NCI-H2029 (cell line): ENCODE measurements at regions not wholly inside any gene's neighbourhood (a gene's known extent, or its start where the extent isn't known, plus 50 kb on each side); places are given as distances from the start of the nearest gene placed in this dataset.
"Not testable (repeated sequence)": the region's sequence is repeated elsewhere in the genome, so short reads cannot be mapped to it uniquely, and the experiment has no call there.

ENCODE experiments used
- DNase-seq: peaks from one replicate; lab custom pipeline; 2025; lab: John Stamatoyannopoulos, UW

DNA sequence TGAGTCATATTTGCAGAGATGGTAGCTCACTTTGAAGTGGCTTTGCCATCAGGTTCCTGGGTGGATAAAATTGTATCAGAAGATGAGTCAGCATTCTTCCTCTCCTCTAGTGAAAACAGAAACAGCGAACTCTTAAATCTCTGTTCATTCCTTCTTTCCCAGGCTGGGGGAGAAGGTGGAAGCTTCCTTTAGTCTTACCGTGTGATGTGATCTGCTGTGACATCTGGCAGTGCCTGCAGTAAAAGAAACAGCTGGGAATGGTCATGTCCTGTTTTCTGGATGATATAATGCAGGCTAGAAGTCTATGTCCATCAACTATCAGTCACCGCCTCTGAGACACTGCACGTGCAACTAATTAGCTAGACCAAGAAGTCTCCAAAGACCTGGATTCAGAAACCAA is 171.6 kb downstream of the VAPA start:
- no peak for DNase-seq

DNA sequence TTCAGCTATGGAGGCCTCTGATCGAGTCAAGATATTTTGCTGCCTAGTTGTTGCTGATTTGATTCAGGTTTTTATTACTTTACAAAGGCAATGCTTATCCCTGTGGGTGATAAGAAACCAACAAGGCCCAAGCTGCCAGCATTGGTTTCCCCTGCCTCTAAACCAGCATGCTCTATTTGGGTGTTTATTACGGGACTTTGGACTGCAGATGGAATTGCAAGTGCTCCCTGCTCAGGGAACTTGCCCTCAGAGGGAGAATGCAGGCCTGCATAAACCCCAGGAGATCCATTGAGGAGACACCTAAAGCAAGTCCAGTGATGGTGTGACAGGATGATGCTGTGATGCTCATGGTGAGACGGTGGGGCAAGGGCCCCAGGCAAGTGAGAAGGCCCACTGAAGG is 172.1 kb downstream of the VAPA start:
- DNase-seq, result no peak

DNA sequence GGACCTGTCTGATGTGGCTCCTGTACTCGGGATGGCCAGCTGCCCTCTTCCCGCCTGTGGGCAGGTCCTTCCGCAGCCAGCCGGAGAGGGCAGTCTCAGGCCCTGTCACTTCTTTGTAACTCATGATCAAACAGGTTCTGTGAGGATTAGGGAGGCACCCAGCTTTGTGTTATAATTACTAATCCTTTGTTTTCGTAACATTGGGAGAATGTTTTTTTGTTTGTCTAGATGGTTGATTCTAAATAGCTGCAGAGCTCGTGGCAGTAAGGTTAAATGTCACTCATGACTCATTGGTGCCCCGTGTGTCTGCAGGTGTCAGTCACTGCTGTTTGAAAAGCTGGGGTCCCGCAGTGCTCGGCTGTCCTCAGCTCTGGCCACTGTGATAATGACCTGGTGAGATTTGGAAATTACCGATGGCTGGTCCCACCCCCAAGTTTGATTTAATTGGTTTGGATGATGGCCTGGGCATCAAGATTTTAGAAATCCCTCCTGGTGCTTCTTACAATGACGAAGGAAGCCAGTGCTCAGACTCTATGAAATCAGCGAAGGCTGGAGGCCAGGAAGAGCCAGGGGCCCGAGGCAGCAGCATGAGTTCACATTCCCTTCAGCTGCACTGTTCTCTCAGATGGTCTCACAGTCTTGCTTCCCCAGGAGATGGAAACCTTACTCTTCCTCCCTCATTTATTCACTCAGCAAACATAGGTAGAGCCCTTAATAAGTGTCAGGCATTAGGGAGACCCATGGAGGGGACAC is 172.8 kb downstream of the VAPA start:
- DNase-seq, result no peak

DNA sequence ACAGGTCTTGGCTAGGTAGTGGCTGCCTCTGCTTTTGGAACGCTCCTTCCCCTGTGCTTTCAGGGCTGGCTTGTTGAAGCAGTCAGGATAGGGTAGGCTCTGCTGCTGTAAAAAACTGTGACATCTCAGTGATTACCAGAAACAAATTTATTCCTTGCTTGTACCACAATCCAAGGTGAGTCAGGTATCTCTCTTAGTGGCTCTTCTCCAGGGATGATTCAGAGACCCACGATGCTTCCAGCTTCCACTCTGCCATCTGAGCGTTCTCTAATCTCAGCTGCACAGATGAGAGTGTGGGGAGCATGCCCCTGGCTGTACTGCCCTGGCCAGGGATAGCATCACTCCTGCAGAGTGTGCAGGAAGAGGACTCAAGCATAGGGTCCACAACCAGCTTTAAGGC is 174.9 kb downstream of the VAPA start:
- no peak for DNase-seq

DNA sequence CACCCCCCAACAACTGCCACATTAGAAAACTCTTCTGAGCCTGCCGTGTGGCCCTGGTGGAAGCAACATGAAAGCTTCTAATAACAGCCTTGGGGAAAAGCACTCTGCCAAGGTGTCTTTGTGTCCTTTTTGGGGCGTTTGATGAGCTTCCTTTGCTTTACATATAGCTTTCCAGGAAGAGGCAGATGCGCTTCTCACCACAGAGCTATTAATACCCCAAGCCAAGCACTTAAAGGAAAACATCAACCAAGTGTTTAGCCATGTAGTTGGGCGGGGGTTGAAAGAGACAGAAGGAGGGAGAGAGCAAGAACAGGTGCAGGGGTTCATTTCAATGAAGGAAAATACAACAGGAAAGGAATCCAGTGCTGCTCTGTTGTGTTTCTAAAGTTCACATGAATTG is 176.1 kb downstream of the VAPA start:
- no peak for DNase-seq

DNA sequence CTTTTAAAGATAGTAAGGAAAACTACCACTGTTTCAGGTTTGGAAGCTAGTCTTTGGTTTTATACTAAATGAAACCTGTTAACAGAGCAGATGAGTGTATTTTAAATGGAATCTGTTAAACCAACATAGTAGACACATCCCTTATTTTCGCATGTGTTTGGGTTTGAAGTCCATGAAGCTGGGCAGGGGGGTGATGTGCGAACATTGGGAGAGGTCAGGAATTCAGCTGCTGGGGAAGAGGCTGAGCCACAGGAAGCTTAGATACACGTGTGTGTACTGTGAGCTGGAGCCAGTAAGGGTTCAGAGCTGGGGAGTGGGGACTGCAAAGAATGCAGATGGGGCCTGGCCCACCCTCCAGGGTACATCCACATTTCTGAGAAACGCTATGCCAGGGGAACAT is 176.9 kb downstream of the VAPA start:
- DNase-seq, result no peak

DNA sequence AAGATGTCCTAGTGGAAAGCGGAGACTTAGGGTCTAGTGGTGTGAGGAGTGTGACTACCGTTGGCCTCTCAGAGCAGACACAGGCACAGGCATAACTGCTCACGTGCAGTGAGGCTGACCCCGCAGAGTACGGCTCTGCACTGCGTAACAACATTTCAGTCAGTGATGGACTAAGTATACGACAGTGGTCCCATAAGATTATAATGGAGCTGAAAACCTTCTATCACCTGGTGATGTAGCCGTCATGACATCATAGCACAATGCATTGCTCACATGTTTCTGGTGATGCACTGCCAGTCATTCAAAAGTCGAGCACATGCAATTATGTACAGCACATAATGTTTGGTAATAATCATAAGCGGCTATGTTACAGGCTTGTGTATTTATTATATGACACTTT is 179.6 kb downstream of the VAPA start:
- DNase-seq, result no peak

DNA sequence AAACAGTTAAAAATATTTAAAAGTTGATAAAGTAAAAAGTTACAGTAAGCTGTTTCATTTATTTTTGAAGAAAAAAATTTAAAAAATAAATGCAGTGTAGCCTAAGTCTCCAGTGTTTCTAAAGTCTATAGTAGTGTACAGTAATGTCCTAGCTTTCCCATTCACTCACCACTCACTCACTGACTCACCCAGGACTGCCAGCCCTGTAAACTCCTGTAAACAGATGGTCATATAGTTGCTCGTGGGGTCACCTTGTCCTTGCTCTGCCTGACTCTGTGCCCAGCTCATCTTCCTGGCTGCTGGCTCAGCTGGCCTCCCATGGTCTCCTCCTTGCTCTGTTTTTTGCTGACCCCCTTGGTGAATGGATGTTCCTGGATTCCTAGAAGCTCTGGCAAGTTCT is 180.3 kb downstream of the VAPA start:
- DNase-seq, result no peak

DNA sequence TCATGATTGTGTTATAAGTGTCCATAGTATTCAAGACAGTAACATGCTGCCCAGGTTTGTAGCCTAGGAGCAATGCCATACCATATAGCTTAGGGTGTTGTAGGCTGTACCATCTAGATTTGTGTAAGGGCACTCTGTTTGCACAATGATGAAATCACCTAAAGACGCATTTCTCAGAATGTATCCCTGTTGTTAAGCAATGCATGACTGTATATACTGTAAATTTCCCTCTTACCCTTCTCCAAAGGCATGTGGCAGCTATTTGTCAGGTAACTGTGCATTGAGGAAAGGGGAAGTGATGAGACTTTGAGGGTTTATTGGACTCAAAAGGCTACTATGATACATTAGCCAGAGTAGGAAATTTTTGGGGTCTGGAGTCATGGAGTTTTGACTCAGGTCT is 180.8 kb downstream of the VAPA start:
- DNase-seq, result no peak

DNA sequence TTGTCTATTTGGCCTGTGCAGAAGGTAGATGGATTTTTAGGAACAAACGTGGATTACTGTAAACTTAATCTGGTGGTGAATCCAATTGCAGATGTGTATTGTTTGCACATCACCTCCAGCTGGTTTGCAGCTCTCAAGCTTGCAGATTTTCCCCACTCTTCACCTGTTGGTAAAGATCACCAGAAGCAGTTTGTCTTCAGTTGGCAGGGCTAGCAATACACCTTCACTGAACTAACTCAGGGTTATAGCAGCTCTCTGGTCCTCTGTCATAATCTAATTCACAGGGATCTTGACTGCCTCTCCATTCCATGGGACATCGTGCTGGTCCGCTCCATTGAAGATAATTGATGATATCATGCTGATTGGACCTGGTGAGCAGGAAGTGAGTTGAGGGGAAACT is 181.5 kb downstream of the VAPA start:
- no peak for DNase-seq

DNA sequence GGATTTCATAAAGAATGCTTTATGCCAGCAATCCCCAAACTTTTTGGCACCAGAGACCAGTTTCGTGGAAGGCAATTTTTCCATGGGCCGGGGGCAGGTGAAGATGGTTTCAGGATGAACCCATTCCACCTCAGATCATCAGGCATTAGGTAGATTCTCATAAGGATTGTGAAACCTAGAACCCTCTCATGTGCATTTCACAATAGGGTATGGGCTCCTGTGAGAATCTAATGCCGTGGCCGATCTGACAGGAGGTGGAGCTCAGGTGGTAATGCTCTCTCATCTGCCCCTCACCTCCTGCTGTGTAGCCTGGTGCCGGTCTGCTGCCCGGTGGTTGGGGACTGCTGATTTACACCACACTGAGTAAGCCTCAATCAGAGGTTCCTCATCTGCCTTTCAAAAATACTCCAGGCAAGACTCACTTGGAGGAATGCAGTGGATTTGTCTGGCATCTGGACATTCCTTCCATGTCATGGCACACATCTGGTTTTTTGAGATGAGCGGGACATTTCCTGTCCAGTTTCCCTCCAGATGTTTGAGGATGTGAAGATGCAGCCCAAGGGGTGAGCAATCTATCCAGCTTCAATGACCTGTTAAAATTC is 185.8 kb downstream of the VAPA start:
- DNase-seq, result no peak

DNA sequence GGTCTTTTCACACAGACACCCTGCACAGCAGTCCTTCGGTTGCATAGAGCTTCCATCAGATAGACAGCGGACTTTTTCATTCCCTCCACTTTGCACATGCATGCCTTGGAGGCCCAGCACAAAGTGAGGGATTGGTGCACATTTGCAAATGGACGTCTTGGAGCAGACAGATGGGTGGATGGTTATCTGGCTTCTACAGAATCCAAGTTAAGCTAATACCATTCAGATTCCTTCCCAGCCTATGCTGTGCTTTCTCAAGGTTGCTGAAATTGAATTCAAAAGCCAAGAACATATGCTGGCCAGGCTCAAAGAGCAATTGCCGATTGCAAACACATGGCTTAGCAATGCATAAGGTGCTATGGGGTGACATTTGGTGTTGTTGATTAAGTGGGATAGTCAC is 186.4 kb downstream of the VAPA start:
- no peak for DNase-seq

DNA sequence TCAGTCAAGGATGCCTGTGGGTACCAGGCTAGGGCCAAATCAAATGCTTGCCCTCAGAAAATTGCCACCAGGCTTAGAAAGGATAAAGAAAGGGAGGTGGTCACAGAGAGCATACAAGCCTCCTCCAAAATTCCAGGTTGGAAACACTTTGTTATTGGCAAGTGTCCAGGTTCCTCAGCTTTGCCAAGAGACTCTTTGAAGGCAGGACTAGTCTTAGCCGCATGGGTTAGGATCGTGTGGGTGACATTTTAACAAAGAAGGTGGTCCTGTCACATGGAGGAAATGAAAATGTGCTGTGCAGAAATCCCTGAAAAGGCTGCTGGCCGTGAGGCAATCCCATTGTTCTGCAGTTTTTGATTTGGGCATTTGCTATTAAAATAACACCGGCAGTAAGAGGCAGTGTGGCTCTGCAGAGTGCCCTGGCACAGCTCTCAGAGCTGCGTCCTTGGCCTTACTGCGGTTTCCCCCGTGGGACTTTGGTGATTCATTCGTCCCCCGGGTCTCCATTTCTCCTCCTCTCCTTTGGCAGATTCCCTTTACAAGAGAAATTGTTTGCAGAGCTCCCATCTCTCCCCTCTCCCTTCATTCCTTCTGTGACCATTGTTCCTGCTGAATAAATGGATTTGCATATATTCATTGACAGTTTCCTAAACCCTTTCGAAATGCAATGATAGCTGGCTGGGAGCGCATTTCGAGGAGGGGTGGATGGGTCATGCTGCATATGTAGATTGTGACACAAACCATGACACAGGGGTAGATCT is 187.3 kb downstream of the VAPA start:
- no peak for DNase-seq

DNA sequence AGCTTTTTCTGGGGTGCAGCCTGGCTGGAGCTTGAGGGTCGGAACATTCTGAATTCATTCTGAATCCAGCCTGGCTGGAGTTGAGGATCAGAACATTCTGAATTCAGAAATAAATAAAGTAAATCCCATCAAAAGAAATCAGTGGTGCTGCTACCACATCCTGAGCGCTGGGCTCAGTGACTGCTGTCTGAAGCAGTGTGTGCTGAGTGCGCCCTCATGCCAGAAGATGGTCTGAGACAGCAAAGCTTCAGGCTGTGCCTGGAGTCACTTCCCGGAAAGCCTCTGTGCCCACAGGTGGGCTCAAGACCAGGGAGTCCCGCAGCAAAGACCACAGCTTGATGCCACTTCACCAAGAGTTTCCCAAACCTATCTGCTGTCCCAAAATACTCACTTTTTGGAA is 187.9 kb downstream of the VAPA start:
- DNase-seq, result no peak

DNA sequence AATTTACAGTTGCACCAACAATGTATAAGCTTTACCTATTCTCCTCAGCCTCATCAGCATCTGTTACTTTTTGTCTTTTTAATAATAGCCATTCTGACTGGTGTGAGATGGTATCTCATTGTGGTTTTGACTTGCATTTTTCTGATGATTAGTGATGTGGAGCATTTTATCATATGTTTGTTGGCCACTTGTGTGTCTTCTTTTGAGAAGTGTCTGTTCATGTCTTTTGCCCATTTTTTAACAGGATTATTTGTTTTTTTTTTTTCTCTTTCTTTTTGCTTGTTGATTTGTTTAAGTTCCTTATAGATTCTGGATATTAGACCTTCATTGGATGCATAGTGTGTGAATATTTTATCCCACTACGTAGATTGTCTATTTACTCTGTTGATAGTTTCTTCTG is 191.3 kb downstream of the VAPA start:
- DNase-seq, result not testable (repeated sequence)

DNA sequence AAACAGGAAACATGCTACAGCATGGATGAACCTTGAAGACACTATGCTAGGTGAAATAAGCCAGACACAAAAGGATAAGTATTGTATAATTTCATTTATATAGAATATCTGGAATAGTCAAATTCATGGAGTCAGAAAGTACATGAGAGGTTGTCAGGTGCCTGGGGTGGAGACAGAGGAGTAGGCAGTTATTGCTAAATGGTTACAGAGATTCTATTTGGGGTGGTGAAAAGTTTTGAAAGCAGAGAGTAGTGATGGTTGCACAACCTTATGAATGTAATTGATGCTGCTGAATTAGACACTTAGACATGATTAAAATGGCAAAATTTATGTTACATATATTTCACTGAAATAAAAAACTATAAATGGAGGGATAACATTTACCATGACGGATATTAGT is 197.4 kb downstream of the VAPA start:
- DNase-seq, result no peak

DNA sequence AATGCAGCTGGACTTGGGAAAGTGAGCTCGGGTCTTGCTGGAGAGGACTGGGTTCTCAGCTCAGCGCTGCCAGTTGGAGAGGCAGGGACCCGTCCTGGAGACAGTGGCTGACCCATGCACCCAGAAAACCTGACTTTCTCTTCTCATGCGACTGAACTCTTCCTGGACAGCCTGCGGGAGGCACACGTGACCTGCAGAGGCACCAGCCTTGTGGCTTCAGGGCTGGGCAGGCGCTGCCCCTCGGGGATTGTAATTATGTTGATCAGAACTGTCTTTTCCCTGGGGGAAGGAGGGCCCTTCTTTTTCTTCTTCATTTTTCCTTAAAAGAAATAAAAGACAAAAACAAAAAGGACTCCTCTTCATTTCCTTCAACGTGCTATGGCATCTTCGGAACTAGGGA is 198.1 kb downstream of the VAPA start:
- no peak for DNase-seq

DNA sequence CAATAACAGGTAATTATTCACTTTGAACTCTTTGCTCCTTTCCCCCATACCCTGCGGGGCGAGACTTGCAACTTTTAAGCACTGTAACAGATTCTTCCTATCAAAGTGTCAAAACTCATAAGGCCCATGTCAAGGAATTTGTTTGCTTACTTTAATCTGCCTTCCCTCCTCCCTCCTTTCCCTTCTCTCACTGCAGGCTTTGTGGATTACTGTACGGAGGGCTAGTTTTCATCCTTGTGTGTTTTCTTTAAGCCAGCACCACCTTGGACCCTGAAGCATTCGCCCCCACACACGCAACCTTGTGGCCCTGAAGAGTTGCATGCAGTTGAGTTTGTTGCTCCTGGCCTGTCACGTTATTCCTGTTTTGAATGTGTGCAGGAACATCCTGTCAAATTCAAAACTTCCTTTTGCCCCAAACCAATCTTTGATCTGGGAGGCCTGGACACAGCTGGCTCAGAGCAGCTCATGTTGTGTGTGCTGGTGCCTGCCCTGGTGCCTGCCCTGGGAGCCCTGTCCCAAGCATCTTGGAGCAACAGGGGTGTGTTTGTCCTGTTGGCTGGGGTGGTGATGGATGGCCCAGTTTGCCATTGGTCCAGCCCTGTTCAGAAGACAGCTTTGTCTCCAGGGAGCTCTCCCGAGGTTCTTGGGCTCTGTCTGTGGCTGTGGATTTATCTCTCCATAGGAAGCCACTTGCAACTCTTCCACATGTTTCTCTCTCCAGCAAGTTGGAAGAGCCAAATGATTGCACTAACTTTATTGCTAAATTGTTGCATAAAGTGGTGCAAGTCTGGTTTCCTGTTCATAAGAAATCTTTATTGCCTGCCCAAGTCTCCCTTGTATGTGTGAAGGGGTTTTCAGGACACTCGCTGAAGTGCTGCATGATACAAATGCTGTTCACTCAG is 199.6 kb downstream of the VAPA start:
- DNase-seq, result no peak

DNA sequence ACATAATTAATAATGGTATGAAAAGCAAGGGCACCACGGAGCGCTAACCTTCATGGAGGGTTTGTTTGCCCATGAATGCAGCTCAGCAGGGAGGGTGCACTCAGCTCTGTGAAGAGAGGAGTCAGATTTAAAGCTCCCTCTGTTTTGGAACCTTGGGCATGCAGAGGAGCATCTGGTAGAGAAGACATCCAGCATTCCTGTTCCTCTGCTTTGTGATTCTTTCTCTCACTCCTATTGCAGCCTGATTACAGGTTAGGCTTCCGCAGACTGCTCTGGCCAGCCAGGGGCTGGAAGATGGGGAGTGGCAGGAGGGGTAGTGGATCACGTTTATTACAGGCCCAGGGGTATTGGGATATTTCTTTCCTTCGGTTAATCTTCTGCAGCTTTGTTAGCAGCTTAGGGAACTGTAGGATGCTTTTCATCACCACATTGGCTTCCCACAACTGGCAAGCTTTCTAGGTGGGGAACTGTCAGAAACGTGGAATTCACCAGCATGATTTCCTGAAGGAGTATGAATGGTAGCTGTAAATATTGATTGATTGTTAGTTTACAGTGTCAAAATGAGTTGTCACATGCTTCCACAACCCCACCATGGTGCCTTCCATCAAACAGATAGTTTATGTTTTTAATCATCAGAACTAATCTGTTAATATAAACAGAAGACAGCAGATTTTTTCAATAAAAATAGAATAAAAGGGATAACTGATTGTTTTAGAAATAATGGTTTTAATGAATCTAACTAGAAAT is 201.1 kb downstream of the VAPA start:
- no peak for DNase-seq

DNA sequence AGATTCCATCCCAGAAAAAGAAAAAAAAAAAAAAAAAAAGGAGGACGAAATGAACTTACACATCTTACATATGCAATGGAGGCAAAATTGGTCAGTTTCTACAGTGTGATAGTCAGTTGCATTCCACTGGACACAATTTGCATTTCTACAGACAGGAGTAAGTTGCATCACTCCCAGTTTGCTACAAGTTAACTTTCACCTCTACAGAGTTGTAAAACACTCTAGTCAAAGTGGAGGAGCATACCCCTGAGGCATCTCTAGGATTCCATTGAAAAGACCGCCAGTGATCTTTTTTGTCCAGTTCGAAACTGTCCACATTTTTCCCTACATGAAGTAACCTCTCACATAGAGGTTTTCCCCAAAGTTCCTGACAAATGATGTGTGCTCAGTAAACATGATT is 202.8 kb downstream of the VAPA start:
- DNase-seq, result no peak

DNA sequence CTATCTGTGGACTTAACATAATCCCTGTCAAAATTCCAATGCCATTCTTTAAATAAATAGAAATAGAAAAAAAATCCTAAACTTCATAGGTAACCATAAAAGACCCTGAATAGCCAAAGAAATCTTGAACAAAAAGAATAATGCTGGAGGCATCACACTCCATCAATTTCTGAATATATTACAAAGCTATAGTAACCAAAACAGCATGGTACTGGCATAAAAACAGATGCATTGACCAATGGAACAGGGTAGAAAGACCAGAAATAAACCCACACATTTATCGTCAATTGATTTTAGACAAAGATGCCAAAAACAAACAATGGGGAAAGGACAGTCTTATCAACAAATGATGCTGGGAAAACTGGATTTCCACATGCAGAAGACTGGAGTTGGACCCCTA is 205.7 kb downstream of the VAPA start:
- DNase-seq, result no peak

DNA sequence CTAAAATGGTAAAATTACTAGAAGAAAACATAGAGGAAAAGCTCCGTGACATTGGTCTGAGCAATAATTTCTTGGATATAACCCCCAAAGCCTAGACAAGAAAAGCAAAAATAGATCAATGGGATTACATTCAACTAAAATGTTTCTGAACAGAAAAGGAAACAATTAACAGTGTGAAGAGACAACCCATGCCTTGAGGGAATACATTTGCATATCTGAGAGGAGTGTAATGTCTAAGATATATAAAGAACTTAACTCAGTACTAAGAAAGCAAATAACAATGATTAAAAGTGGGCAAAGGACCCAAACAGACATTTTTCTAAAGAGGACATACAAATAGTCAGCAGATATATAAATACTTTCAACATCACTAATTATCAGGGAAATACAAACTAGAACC is 206.2 kb downstream of the VAPA start:
- DNase-seq, result no peak
